Activated T-cell treated with anti-CD3 and anti-CD28 coated beads, Interleukin-2, amount 50 U/mL, for 24 hours (primary cell): ENCODE measurements at regions not wholly inside any gene's neighbourhood (a gene's known extent, or its start where the extent isn't known, plus 50 kb on each side); places are given as distances from the start of the nearest gene placed in this dataset.

ENCODE experiments used
- DNase-seq: peaks from one replicate; pipeline ENCODE4 v3.0.0-alpha.2; 2020
- H3K27ac Mint-ChIP-seq: 2 replicates; pipeline ENCODE4 v1.8.0; 2020; ENCODE audit warnings: mild to moderate bottlenecking, mixed read lengths
- H3K27me3 Mint-ChIP-seq: 2 replicates; pipeline ENCODE4 v1.8.0; 2020; ENCODE audit warnings: mixed read lengths
- H3K36me3 Mint-ChIP-seq: 2 replicates; pipeline ENCODE4 v1.8.0; 2020; ENCODE audit warnings: low read depth, mixed read lengths
- H3K4me1 Mint-ChIP-seq: 2 replicates; pipeline ENCODE4 v1.8.0; 2020; ENCODE audit warnings: low read depth, mixed read lengths
- H3K4me3 Mint-ChIP-seq: 2 replicates; pipeline ENCODE4 v1.8.0; 2020; ENCODE audit warnings: mild to moderate bottlenecking, moderate library complexity, mixed read lengths
- H3K9me3 Mint-ChIP-seq: 2 replicates; pipeline ENCODE4 v1.8.0; 2020; ENCODE audit warnings: mixed read lengths

DNA sequence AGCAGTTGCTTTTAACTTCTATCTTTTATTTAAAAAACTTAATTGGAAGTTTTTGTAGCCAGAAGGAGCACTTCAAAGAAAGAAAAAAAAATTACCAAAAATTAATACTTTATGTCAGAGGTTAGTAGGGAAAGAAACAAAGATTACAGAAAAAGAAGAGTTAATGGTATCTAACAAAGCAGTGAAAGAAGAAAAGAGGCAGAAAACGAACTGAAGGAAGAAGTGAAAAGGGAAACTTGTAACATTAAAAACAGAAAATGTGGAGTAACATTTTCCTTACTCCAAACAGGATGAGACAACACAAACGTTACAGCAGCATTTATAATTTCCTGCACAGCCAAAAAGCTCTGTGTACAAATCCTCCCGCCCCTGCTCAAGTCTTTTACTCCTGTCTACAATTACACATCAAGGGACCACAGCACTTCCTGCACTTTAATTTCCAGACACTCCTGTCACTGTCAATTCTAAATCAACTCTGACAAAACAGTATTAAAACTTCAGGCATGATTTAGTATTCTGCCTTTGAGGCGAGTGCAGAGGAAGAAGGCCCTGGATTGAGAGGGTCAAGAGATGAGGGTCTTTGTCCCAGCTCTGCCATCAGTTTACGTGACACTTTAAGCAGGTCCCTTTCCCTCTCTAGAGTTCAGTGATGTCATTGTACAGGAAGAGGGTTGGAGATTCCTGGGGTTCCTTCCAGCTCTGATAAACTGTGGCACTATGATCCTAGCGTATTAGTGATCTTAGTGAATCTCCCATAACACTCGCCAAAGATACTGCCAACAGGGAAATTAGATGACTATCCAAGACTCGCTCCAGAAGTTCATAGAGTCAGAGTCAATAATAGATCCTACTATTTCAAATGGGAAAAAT lies 53.2 kb upstream of the LSM14A start:
- Mint-ChIP-seq H3K4me3 (no peak overlapping the region), H3K4me1 (peaks cover 15% of the 10 kb centered on the region), H3K36me3 (no peaks in the 10 kb centered on the region), H3K27me3 (peaks cover 3% of the 10 kb centered on the region), H3K9me3 (no peaks in the 10 kb centered on the region), H3K27ac (peak overlapping the region; percentile 35)
- DNase-seq, result no peak

DNA sequence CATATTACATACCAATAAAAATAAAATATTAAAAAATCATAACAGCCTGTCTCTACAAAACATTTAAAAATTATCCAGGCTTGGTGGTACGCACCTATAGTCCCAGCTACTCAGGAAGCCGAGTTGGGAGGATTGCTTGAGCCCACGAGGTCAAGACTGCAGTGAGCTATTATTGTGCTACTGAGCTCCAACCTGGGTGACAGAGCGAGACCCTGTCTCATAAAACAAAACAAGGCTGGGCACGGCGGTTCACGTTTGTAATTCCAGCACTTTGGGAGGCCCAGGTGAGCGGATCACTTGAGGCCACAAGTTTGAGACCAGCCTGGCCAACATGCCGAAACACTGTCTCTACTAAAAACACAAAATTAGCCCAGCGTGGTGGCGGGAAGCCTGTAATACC lies 52.2 kb upstream of the LSM14A start:
- Mint-ChIP-seq H3K9me3 (no peaks in the 10 kb centered on the region), H3K4me1 (peaks cover 15% of the 10 kb centered on the region), H3K27me3 (peaks cover 3% of the 10 kb centered on the region), H3K36me3 (no peaks in the 10 kb centered on the region), H3K4me3 (no peak overlapping the region), H3K27ac (no peak overlapping the region)
- DNase-seq, result no peak

DNA sequence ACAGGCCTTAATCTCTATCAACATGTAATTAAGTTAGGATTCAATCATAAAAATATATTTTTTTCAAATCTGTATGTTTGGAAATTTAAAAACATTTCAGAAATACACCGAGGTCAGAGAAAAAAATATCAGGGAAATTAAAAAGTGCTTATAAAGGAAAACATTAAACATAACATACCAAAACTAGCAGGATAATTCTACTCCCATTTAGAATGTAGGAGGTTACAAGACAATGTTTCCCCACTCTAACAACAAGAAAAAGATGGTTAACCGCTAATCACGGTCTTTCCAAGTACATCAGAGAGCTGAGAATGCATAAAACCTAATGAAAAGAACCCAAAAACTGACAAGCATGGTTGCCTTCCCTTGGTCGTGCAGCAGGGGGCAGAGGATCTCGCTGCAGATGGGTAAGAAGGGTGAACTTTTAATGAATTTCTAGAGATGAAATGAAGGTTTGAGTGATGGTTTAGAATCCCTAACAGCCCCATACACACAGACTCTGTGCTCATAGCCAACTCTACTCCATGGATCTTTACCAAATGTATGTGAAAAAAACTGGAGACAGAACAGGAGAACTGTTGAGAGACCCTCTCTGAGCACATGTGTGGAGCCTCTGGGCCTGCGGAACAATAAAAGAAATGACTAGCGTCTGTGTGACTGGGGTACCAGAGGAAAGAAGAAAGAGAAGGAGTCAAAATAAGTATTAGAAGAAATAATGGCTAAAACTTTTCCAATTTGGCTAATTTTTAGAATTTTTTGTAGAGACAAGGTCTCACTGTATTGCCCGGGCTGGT lies 51.3 kb upstream of the LSM14A start:
- DNase-seq, result peak; percentile 65
- no peak overlapping the region for H3K4me3 Mint-ChIP-seq
- peaks cover 15% of the 10 kb centered on the region for H3K4me1 Mint-ChIP-seq
- H3K27ac Mint-ChIP-seq, result no peak overlapping the region
- peaks cover 3% of the 10 kb centered on the region for H3K27me3 Mint-ChIP-seq
- no peaks in the 10 kb centered on the region for H3K36me3 Mint-ChIP-seq
- H3K9me3 Mint-ChIP-seq, result no peaks in the 10 kb centered on the region
